NCI-H146 treated with DMSO at 0.1 percent for 48 hours (cell line): ENCODE measurements at regions not wholly inside any gene's neighbourhood (a gene's known extent, or its start where the extent isn't known, plus 50 kb on each side); places are given as distances from the start of the nearest gene placed in this dataset.

Experiments
- DNase-seq: peaks from one replicate; lab custom pipeline; 2025; ENCODE audit not compliant: unreplicated experiment; lab: John Stamatoyannopoulos, UW

- DNase-seq = no peak
These were observed 534.5 kb downstream of the TNS3 start for GRCh38 chr7:47047384-47047783.

GRCh38 chr7:47046949-47047348 lies 535.0 kb downstream of the TNS3 start:
- DNase-seq = no peak

DNA sequence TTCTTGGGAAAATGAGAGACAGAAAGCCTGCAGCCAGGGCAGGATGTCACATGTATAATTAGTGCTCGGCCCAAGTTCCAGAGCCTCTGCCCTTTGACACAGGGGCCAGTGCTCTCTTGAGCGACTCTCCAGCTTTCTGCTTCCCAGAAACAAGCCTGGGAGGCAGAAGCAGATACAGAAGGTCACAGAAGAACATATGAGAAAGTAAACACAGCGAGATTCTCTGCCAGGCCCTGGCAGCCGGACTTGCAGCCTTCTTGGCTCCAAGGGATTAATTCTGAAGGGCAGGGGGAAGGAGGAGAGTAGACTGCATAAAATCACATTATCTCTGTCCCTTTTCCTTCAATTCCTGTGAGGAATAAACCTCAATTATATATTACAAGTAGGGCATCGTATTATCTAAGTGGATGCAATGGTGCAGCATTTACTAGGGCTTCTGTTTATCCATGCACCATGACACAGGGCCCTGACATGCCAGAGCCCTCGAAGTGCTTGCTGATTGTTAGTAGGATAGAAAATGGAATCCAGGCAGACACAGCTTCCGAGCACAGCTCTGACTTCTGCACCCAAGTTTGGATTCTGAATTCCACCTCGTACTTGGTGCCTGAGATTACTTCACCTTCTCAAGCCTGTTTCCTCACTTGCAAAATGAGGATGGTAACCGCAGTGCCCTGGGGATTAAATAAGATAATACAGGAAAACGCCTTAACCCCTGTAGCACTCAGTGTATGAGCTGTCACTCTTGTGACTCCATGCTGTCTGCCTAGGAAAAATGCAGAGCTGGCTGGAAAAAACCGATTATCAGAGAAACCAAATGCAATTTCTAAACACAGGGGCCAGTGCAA lies 536.5 kb downstream of the TNS3 start:
- no peak for DNase-seq

- DNase-seq = no peak
These were observed 537.3 kb downstream of the TNS3 start for GRCh38 chr7:47044625-47045024.

- no peak for DNase-seq
These were observed 538.6 kb downstream of the TNS3 start for GRCh38 chr7:47043304-47043703.

DNA sequence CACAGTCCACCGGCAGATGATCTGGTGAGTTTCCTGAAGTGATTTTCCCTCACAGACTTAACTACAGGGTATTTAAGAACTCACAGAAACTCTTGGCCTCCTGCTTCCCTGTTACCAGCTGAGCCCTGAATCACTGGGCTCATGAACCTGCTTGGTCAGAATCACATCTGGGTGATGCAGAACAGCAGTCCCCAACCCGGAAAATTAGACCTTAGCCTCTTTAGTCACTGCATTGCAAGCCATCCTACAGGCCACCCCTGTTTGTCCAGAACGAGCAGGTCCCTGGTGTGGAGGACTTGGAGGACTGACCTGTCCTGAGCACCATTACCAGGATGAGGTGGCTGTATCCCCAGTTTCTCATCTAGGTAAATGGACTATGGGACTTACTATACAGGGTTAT lies 539.2 kb downstream of the TNS3 start:
- no peak for DNase-seq

- no peak for DNase-seq
These were observed 541.0 kb downstream of the TNS3 start for GRCh38 chr7:47040795-47041347.

DNA sequence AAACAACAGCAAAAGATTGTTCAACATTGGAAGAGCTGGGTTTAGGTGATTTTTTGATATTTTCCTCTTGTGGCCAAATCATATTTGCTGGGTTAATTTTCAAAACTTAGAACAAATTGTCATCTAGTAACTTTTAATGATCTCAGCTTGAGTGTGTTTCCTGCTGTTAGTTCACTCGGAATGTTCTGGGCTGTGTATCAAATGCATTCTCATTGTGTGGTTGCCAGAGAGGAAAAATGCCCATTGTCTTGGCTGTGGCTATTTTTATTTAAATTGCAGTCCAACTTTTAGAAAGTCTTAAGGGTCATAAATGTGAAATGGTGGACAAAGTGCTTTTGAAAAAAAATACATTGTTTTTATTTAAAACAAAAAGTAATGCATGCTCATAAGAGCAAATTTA lies 542.0 kb downstream of the TNS3 start:
- no peak for DNase-seq

GRCh38 chr7:47039089-47039648 lies 542.7 kb downstream of the TNS3 start:
- DNase-seq = no peak

DNA sequence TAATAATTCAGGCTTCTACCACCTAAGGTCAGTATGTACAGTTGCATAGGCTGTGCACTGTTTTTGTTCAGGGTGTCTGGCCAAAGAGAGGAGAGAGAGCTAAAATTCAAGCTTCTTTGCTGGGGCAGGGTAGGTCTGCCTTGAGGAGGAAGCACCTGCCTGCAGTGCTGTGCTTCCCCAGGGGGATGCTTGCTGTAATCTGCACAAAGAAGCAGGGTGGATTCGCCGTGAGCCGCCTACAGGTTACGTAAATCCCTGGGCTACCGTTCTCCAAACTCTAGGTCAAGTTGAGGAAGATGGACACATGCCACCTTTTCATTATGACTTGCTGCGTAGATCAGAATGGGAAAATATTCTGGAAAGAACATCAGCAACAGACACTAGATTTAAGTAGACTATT lies 543.3 kb downstream of the TNS3 start:
- DNase-seq = no peak

GRCh38 chr7:47037607-47038006 lies 544.3 kb downstream of the TNS3 start:
- no peak for DNase-seq

DNA sequence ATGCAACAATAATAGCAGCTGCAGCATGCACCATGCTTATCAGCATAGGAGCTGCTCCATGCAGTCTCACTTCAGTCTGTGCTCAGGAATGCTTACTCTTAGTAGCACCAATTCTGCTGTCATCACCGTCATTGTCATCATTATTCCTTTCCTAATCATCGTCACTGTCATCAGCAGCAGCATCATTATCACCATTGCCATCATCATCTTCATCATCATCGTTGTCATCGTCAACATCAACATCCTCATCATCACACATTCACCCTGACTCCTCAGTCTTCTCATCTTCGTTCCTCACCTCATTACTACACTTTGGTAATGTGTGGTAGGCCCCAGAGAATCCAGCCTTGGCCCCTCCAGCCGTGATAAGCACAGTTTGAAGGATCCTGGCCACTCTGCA lies 545.0 kb downstream of the TNS3 start:
- no peak for DNase-seq

GRCh38 chr7:47035522-47035921 lies 546.4 kb downstream of the TNS3 start:
- DNase-seq = no peak

- no peak for DNase-seq
These were observed 547.7 kb downstream of the TNS3 start for GRCh38 chr7:47034180-47034579.

- DNase-seq = no peak
These were observed 549.4 kb downstream of the TNS3 start for GRCh38 chr7:47032536-47032908.

DNA sequence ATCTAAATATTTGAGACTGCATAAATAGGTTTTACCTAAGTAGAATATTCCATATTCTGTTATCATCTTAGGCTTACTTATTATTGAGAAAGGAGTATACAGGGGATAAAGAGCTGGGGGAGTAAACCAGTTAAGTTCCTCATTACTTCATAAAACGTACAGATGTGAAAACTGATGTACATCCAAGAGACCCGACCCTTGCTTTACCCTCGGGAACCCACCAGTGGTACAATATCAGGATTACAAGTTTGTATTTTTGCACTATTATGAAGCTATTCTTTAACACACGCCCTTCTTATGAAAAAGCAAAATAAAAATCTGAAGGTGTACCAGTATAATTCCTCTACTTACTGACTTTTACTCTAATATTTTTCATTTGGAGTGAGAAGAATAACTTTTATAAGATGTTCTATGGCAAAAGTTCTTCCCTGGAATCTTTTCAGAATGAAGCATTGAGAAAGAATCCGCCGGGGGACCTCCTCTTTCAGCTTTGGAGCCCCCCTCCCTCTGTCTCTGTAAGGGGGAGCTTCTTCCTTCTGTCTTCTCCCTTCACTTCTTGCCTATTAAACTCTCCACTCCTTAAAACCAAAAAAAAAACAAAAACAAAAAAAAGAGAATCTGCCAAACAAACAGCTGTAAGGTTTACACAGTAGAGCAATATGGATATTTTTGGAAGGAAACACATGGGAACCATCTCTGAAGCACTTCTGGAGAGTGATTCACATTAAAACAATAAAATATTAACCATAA lies 550.0 kb downstream of the TNS3 start:
- no peak for DNase-seq

- no peak for DNase-seq
These were observed 553.6 kb downstream of the TNS3 start for GRCh38 chr7:47028284-47028683.

GRCh38 chr7:47027695-47028240 lies 554.1 kb downstream of the TNS3 start:
- no peak for DNase-seq

- DNase-seq = no peak
These were observed 555.0 kb downstream of the TNS3 start for GRCh38 chr7:47026780-47027361.

DNA sequence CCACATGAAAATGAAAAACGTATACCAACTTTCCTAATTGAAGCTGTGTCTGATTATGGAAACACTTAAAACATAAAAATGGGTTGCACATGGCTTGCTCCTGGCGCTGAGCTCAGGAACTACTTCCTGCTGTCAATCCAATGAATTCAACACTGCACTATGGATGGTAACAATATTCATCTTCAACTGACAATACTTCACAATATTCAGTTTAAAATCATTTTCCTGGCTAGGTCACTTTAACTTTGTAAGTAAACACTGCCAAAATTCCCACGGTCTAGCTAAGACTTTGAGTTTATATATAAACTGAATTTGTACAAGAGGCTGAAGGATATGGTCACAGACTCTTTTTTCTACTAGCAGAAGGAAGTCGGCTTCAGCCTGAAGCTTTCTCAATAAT lies 556.9 kb downstream of the TNS3 start:
- no peak for DNase-seq

DNA sequence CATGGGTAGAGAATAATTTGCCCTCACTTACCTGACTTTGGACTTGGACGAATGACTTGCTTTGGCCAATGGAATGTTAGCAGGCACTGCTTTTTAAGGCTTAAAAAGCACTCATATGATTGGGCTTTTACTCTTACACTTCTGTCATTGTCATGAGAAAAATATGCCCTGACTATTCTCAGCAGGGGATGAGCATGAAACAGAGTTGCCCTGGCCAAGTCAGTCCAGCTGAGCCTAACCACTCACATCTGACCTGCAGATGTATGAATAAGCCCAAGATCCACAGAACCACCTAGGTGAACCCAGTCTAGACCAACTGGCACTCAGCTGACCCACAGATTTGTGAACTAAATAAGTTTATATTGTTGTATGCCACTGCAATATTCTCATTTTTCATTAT lies 573.5 kb downstream of the TNS3 start:
- DNase-seq = no peak
